ENCODE measurements at regions not wholly inside any gene's neighbourhood (a gene's known extent, or its start where the extent isn't known, plus 50 kb on each side); places are given as distances from the start of the nearest gene placed in this dataset.

DNA sequence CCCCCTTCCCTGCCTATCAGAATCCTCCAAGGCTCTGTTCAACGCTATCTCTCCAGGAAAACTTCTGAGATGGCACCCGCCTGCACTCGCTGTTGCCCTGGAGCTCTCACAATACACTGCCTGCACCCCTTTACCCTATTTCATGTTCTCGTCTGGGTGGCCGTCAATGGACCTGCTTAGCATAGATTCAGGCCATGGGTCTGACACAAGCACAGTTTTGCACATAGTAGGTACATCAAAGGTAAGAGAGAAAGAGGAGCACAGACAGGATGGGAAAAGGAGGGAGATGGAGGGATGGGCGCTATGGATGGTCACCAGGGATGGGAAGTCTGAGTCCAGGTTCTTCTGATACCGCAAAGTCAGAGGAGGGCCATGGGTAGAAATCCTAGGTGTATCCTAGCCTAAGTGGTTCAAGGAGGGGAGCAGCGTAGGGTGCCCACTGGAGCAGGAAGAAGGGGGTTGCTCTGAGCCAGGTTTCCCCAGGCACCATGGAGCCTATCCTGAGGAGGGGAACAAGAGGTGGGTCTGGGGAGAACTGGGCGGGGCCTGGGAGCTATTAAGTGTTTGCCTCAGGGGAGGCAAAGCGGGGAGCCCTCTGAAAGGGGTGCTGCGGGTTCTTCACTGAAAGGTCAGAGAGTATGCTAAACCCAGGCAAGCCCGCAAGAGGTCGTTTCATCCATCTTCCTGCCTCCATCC, 89.3 kb downstream of the MRPL14 start:
- ATAC-seq (no peak), FAIRE-seq (no peak), DNase-seq (ENCODE audit: low read depth, low spot score) (no peak)
- peaks cover 5% of the 10 kb centered on the region for H3K4me1 ChIP-seq (ENCODE audit: control insufficient read depth, insufficient read depth, low read length)
- in situ Hi-C loops (cut with MboI) (no loop called here), intact Hi-C loops (cut with micrococcal nuclease; ENCODE audit: unreplicated experiment) (no loop called here)
- WGBS (ENCODE audit: insufficient coverage, insufficient replicate concordance, low lambda C conversion rate, missing lambda C conversion rate) = 52% methylated on average over 13 of the region's 13 CpGs
- no peaks in the 10 kb centered on the region; the same call in 2 of the 3 replicates for H3K9me3 ChIP-seq (replicated peaks; ENCODE audit: control insufficient read depth, insufficient read depth, low read length)
- H3K36me3 ChIP-seq (ENCODE audit: control insufficient read depth in 2 of 2, insufficient read depth in 2 of 2, low read length in 1 of 2) = no peaks in the 10 kb centered on the region
- POLR2A ChIA-PET = no interaction called here
- no peaks in the 10 kb centered on the region for H3K79me2 ChIP-seq (ENCODE audit: control insufficient read depth, insufficient read depth, low read length)
- RAD21 ChIA-PET (ENCODE audit: unreplicated experiment) = no interaction called here
- no peaks in the 10 kb centered on the region for H3K27me3 ChIP-seq (replicated peaks in 1 of 2; ENCODE audit: control insufficient read depth in 2 of 2, insufficient read depth in 2 of 2, low read length in 1 of 2)
- TF ChIP-seq TAF1 (IDR thresholded peaks at IDR 0.05; ENCODE audit: borderline replicate concordance, low read depth, low read length) = no peak
- no peak for TF ChIP-seq CHD1 (IDR thresholded peaks at IDR 0.05; ENCODE audit: low read depth, low read length)
- TF ChIP-seq, protein P1, sequence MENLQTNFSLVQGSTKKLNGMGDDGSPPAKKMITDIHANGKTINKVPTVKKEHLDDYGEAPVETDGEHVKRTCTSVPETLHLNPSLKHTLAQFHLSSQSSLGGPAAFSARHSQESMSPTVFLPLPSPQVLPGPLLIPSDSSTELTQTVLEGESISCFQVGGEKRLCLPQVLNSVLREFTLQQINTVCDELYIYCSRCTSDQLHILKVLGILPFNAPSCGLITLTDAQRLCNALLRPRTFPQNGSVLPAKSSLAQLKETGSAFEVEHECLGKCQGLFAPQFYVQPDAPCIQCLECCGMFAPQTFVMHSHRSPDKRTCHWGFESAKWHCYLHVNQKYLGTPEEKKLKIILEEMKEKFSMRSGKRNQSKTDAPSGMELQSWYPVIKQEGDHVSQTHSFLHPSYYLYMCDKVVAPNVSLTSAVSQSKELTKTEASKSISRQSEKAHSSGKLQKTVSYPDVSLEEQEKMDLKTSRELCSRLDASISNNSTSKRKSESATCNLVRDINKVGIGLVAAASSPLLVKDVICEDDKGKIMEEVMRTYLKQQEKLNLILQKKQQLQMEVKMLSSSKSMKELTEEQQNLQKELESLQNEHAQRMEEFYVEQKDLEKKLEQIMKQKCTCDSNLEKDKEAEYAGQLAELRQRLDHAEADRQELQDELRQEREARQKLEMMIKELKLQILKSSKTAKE (IDR thresholded peaks at IDR 0.05; ENCODE audit: low read depth, poor library complexity, severe bottlenecking) = no peak
- no peak for TF ChIP-seq IKZF1 (conservative IDR thresholded peaks at IDR 0.05)
- TF ChIP-seq, protein P2, sequence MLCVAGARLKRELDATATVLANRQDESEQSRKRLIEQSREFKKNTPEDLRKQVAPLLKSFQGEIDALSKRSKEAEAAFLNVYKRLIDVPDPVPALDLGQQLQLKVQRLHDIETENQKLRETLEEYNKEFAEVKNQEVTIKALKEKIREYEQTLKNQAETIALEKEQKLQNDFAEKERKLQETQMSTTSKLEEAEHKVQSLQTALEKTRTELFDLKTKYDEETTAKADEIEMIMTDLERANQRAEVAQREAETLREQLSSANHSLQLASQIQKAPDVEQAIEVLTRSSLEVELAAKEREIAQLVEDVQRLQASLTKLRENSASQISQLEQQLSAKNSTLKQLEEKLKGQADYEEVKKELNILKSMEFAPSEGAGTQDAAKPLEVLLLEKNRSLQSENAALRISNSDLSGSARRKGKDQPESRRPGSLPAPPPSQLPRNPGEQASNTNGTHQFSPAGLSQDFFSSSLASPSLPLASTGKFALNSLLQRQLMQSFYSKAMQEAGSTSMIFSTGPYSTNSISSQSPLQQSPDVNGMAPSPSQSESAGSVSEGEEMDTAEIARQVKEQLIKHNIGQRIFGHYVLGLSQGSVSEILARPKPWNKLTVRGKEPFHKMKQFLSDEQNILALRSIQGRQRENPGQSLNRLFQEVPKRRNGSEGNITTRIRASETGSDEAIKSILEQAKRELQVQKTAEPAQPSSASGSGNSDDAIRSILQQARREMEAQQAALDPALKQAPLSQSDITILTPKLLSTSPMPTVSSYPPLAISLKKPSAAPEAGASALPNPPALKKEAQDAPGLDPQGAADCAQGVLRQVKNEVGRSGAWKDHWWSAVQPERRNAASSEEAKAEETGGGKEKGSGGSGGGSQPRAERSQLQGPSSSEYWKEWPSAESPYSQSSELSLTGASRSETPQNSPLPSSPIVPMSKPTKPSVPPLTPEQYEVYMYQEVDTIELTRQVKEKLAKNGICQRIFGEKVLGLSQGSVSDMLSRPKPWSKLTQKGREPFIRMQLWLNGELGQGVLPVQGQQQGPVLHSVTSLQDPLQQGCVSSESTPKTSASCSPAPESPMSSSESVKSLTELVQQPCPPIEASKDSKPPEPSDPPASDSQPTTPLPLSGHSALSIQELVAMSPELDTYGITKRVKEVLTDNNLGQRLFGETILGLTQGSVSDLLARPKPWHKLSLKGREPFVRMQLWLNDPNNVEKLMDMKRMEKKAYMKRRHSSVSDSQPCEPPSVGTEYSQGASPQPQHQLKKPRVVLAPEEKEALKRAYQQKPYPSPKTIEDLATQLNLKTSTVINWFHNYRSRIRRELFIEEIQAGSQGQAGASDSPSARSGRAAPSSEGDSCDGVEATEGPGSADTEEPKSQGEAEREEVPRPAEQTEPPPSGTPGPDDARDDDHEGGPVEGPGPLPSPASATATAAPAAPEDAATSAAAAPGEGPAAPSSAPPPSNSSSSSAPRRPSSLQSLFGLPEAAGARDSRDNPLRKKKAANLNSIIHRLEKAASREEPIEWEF (IDR thresholded peaks at IDR 0.05; ENCODE audit: insufficient replicate concordance, low read depth, low read length) = no peak
- no peak for TF ChIP-seq RCOR1 (conservative IDR thresholded peaks at IDR 0.05; ENCODE audit: low read depth, low read length)
- TF ChIP-seq POLR2AphosphoS5 (IDR thresholded peaks at IDR 0.05; ENCODE audit: low read length) = no peak
- no peak for TF ChIP-seq NR2C2 (IDR thresholded peaks at IDR 0.05; ENCODE audit: borderline replicate concordance, control insufficient read depth, insufficient read length, low read depth)
- TF ChIP-seq RBBP5 (conservative IDR thresholded peaks at IDR 0.05) = no peak
- TF ChIP-seq POLR2A (IDR thresholded peaks at IDR 0.05; ENCODE audit: low read depth, low read length) = no peak
- no peak for TF ChIP-seq GABPA (IDR thresholded peaks at IDR 0.05; ENCODE audit: low read depth)
- no peak for TF ChIP-seq MYB (IDR thresholded peaks at IDR 0.05; ENCODE audit: borderline replicate concordance, low read depth, low read length)
- TF ChIP-seq HDAC2 (IDR thresholded peaks at IDR 0.05) = no peak
- no peak for TF ChIP-seq TCF7 (IDR thresholded peaks at IDR 0.05; ENCODE audit: borderline replicate concordance)
- no peak for TF ChIP-seq SPI1 (IDR thresholded peaks at IDR 0.05; ENCODE audit: borderline replicate concordance, insufficient read depth, low read depth, low read length)
- TF ChIP-seq SREBF2 (IDR thresholded peaks at IDR 0.05; ENCODE audit: low read length) = no peak
- no peak for TF ChIP-seq SP1 (IDR thresholded peaks at IDR 0.05; ENCODE audit: low read depth, low read length)
- H3K4me2 ChIP-seq (ENCODE audit: control insufficient read depth, insufficient read depth) = no peak overlapping the region
- H2AFZ ChIP-seq (ENCODE audit: control insufficient read depth, low read depth, low read length) = no peak overlapping the region
- H3K9ac ChIP-seq (ENCODE audit: control insufficient read depth, insufficient read depth, low read length) = no peak overlapping the region
- BruUV-seq (replicated peaks) = no TSS peak
- no peak overlapping the region for H3K27ac ChIP-seq (ENCODE audit: control insufficient read depth, insufficient read depth)
- no peaks in the 10 kb centered on the region for H4K20me1 ChIP-seq (ENCODE audit: control insufficient read depth, insufficient read depth)
- CTCF ChIA-PET = interaction anchor here (0.7 kb wide), 1 partner anchor 33 kb away, joined by 3 read pairs; no protein-coding TSS in a partner anchor
- H3K4me3 ChIP-seq = no peak overlapping the region
- SMC1A ChIA-PET (ENCODE audit: uncharacterized antibody, unreplicated experiment) = no interaction called here
